HepG2 (cell line): ENCODE measurements at regions not wholly inside any gene's neighbourhood (a gene's known extent, or its start where the extent isn't known, plus 50 kb on each side); places are given as distances from the start of the nearest gene placed in this dataset.

ENCODE experiments used
- AKNA ChIP-seq: sonication (generic); formaldehyde crosslinking; IDR thresholded peaks from 2 replicates; pipeline ENCODE4 v1.4.0; 2020; ENCODE audit warnings: missing genetic modification reagents, borderline replicate concordance
- CHD2 ChIP-seq: IDR thresholded peaks from 2 replicates; pipeline ENCODE4 v1.6.1; 2011; ENCODE audit warnings: low read depth, low read length, improper control_type of control experiment
- RBM22 ChIP-seq: fragments of 200-400 bp; formaldehyde crosslinking; optimal IDR thresholded peaks from 2 replicates; pipeline ENCODE3; 2017; ENCODE audit warnings: mild to moderate bottlenecking, low read length, moderate library complexity
- SRSF4 ChIP-seq: fragments of 200-400 bp; formaldehyde crosslinking; IDR thresholded peaks from one replicate; pipeline ENCODE4 v1.6.1; 2018; ENCODE audit warnings: mild to moderate bottlenecking, low read depth, low read length, moderate library complexity; ENCODE audit not compliant: poor library complexity, severe bottlenecking
- TAF15 ChIP-seq: fragments of 200-400 bp; formaldehyde crosslinking; IDR thresholded peaks from one replicate; pipeline ENCODE4 v1.6.1; 2018; ENCODE audit warnings: mild to moderate bottlenecking, low read depth, low read length; ENCODE audit not compliant: poor library complexity, severe bottlenecking
- THAP8 ChIP-seq: sonication (generic); formaldehyde crosslinking; IDR thresholded peaks from 2 replicates; pipeline ENCODE4 v1.5.1; 2020; ENCODE audit warnings: missing genetic modification reagents, mild to moderate bottlenecking, borderline replicate concordance
- WIZ ChIP-seq: sonication (generic); formaldehyde crosslinking; IDR thresholded peaks from 2 replicates; pipeline ENCODE4 v1.5.1; 2020; ENCODE audit warnings: mild to moderate bottlenecking, missing genetic modification reagents
- ZBTB44 ChIP-seq: sonication (generic); formaldehyde crosslinking; IDR thresholded peaks from 2 replicates; pipeline ENCODE4 v1.4.0; 2020; ENCODE audit warnings: missing genetic modification reagents
- ZFP1 ChIP-seq: IDR thresholded peaks from 2 replicates; pipeline ENCODE4 v1.6.1; 2016
- ZNF350 ChIP-seq: sonication (generic); formaldehyde crosslinking; IDR thresholded peaks from 2 replicates; pipeline ENCODE4 v1.4.0; 2020; ENCODE audit warnings: mild to moderate bottlenecking, low read depth, missing genetic modification reagents, borderline replicate concordance
- ZNF557 ChIP-seq: sonication (generic); formaldehyde crosslinking; IDR thresholded peaks from 2 replicates; pipeline ENCODE4 v1.4.0; 2020; ENCODE audit warnings: missing genetic modification reagents
- ZNF7 ChIP-seq: IDR thresholded peaks from 2 replicates; pipeline ENCODE4 v1.6.1; 2016; ENCODE audit warnings: missing biosample characterization, missing genetic modification reagents
- ZNF703 ChIP-seq: sonication (generic); formaldehyde crosslinking; IDR thresholded peaks from 2 replicates; pipeline ENCODE4 v1.5.1; 2020; ENCODE audit warnings: missing genetic modification reagents, mild to moderate bottlenecking, moderate library complexity, borderline replicate concordance

- no peak for TF ChIP-seq AKNA (CRISPR knock-in tag)
- TF ChIP-seq ZNF557 (CRISPR knock-in tag): no peak
- no peak for TF ChIP-seq TAF15
- TF ChIP-seq RBM22: no peak
- TF ChIP-seq WIZ (CRISPR knock-in tag): no peak
- TF ChIP-seq THAP8 (CRISPR knock-in tag): no peak
- no peak for TF ChIP-seq ZNF703 (CRISPR knock-in tag)
- no peak for TF ChIP-seq ZBTB44
- TF ChIP-seq ZFP1: no peak
- TF ChIP-seq ZNF7 (CRISPR knock-in tag): no peak
- TF ChIP-seq SRSF4: no peak
- TF ChIP-seq ZNF350 (CRISPR knock-in tag): no peak
- TF ChIP-seq CHD2: no peak
Observed at GRCh38 chr18:1760901-1761300, 810.4 kb downstream of the METTL4 start (continued).
